Suppressor macrophage (primary cell): ENCODE measurements at regions not wholly inside any gene's neighbourhood (a gene's known extent, or its start where the extent isn't known, plus 50 kb on each side); places are given as distances from the start of the nearest gene placed in this dataset.
A peak's percentile ranks its signal among the peaks of the same experiment; 100 is the strongest.

Source experiments
- DNase-seq, 4 experiments: peaks; one replicate each; pipeline ENCODE4 v3.0.0-alpha.2; 2020 to 2022

GRCh38 chr4:66926687-66927086 is 618.6 kb downstream of the CENPC start:
- DNase-seq = no peak

GRCh38 chr4:66923081-66923865 is 622.0 kb downstream of the CENPC start:
- DNase-seq = no peak

GRCh38 chr4:66921433-66921832 is 623.9 kb downstream of the CENPC start:
- DNase-seq = no peak

GRCh38 chr4:66920514-66920913 is 624.8 kb downstream of the CENPC start:
- no peak for DNase-seq

DNA sequence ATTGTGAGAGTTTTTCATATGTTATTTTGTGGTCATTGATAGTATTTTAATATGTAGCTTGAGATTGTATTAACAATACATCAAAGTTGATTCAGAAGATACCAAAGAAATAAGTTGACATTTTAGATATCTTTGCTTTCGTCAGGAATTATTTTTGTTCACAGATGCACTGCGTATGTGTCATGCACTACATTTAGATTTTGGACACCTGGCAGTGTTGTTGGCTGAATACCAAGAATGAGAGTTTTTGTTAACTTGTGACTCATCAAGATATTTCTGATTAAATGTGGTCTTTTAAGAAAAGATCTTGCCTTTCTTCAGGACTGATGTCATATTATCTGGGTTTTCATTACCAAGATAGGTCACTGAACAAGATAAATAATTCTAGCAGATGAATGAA is 633.4 kb downstream of the CENPC start:
- DNase-seq = no peak

DNA sequence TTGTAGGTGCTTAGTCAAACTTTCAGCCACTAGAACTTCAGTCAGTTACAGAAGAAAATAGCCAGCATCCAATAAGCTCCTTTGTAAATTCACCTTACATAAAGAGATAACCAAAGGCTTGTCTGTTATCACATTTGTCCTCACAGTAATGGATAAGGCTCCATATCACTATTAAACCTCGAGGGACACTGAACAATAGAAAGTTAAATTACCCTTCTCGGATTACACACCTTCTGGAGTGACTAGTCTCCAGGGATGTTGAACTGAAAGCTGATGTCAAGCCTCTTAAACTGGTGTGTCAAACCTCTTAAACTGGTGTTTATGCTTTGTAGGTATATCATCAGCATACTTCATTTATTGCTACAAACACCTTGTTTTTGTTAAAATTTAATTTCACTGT is 639.0 kb downstream of the CENPC start:
- no peak for DNase-seq

- DNase-seq = no peak
Observed at GRCh38 chr4:66899422-66900065, 645.8 kb downstream of the CENPC start.

GRCh38 chr4:66893807-66894206 is 651.5 kb downstream of the CENPC start:
- no peak for DNase-seq

DNA sequence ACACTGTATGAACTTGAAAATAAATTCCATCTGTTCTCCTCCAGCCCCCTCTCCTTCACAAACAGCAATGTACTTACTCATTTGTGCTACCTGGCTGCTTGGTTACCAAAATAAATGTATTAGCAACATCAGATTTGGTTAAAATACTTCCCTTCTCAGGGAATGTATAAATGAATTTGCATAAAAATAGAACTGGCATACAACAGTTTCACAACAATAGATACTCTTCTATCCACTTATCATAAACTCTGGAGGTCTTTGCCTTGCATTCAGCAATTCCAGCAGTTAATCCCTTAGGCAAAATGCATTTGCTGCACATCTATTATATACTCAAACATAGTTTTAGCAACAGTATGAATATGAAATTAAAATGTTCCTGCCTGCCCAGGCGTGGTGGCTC is 658.2 kb downstream of the CENPC start:
- DNase-seq = no peak

DNA sequence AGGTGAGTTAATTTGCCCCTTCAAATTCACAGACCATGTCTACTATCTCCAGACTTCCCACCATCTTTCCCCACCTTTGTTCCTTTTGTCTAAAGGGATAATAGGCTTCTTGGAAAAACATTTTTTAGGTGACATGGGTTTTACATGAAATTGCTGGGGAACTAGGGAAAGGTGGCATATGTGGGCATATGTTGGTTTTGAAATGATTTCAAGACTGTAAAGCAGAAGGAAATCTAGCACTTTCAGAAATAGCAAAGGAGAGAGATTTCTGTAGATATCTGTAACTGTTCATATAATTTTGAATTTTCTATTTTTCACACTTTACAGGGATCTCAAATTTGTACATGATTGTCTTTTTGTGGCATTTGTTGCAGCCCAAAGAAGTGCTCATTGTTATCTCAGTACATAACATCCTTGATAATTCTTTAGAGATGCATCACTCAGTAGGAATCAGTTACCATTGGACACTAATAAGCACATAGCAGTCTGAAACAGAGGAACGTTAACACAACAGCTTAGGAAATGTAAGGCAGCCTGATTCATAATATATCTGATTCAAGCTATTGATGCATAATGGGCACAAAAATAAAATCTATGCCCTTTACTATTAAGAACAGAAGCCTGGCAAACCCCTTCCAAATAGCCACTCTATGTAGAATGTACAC is 659.7 kb downstream of the CENPC start:
- no peak for DNase-seq

DNA sequence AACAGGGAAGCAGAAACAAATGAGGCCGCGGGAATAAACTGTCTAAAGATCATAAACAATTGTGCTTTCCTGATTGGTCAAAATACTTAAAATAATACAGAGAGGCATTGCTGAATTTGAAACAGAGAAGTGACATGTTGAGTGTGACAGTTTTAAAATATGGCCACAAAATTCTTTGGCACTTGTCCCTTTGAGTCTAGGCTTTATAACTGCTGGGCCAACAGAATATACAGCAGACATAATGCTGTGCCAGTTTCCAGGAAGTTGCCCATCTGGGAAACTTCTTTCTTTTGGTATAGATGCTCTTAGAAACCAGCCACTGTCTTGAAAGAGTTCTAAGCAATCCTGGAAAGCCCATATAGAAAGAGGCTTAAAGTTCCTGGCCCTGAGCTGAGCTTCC is 668.4 kb downstream of the CENPC start:
- DNase-seq = no peak

GRCh38 chr4:66872661-66873060 is 672.6 kb downstream of the CENPC start:
- DNase-seq = no peak

GRCh38 chr4:66863481-66863880 is 681.8 kb downstream of the CENPC start:
- no peak for DNase-seq

GRCh38 chr4:66855956-66856355 is 689.3 kb downstream of the CENPC start:
- DNase-seq = no peak

GRCh38 chr4:66853845-66854244 is 691.5 kb downstream of the CENPC start:
- DNase-seq = no peak

DNA sequence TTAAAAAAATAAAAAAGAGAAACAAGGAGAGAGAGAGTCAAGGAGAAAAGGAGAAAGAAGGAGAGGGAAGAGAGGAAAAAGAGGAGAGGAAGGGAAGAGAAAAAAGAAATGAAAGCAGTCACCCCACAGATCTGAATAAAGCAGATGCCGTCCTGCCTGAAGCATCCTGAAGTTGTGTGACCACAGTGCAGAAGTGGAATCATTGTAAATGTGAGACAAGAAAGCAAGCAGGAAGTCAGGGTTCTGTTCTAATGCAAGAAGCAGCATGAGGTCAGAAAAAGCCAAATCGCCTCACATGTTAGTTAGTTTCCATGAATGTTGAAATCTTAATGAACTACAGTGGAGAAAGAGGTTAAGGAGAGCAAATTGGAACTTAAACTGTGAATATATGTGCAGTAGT is 692.5 kb downstream of the CENPC start:
- DNase-seq = no peak

- no peak for DNase-seq
Observed at GRCh38 chr4:66849596-66849995, 695.7 kb downstream of the CENPC start.

- no peak for DNase-seq
Observed at GRCh38 chr4:66842724-66843088, 702.6 kb downstream of the CENPC start.

DNA sequence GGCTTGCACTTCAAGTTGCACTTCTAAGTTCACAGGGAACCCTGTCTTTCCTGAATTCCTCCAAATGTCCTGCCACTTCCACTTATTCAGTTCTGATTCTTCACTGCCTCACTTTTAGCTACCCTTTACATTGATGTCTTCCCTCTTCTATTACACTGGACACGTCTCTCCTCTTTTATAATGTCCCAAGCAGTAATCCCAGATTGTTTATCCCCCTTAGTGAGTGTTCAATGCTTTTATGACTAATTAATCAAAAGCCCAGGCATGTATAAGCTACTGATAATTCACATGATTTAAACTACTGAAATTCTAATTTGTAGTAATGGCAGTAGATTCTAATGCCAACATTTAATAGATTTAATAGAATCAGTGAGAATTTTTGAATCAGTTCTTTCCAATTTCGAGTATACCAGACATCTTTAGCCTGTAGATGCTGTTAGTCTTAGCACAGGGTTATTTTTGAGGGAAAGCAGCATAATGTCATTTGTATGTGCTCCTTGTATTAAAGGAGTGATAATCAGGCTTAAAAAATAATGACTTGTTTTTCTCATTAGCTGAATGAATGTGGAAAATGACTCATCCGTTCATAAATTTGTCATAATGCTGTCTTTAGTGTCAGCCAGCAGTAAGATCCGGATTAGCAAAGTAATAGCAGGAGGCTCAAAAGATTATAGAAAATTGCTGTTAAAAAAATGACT is 703.1 kb downstream of the CENPC start:
- DNase-seq = no peak

DNA sequence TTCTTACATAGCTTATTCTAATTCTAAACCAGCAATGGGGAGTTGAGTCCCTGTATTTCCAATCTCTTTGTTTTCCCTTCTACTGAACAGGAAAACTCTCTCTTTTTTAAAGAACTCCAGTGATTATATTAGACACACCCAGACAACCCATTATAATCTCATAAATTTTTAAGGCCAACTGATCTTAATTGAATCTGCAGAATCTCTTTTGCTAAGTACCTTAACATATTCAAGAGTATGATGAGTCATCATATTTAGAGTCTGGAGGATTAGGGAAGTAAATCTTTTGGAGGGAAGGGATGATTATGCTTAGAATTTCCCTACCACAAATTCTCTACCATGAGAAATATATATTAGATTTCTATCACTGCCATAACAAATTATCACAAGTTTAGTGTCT is 705.1 kb downstream of the CENPC start:
- DNase-seq = peak in 1 of 4 experiments; percentile 2

GRCh38 chr4:66837279-66837922 is 707.9 kb downstream of the CENPC start:
- DNase-seq = no peak

- DNase-seq = no peak
Observed at GRCh38 chr4:66829310-66829709, 716.0 kb downstream of the CENPC start.

GRCh38 chr4:66820681-66821080 is 724.6 kb downstream of the CENPC start:
- no peak for DNase-seq
